GM23248 (cell line): ENCODE measurements at regions not wholly inside any gene's neighbourhood (a gene's known extent, or its start where the extent isn't known, plus 50 kb on each side); places are given as distances from the start of the nearest gene placed in this dataset.
"Not testable (repeated sequence)": the region's sequence is repeated elsewhere in the genome, so short reads cannot be mapped to it uniquely, and the experiment has no call there.

ENCODE experiments used
- DNase-seq: peaks from one replicate; pipeline ENCODE4 v3.0.0-alpha.2; 2015
- H2AFZ ChIP-seq: fragments of 200-600 bp; sonication (generic); 2 replicates; pipeline ENCODE4 v1.6.1; 2016; ENCODE audit warnings: antibody characterized with exemption
- H3F3A ChIP-seq: fragments of 200-600 bp; sonication (generic); 2 replicates; pipeline ENCODE4 v1.6.1; 2016; ENCODE audit warnings: mild to moderate bottlenecking, antibody characterized with exemption, mixed run types; ENCODE audit not compliant: insufficient read depth
- H3K27ac ChIP-seq: fragments of 200-600 bp; sonication (generic); 2 replicates; pipeline ENCODE4 v1.5.1; 2016; ENCODE audit warnings: mild to moderate bottlenecking
- H3K27me3 ChIP-seq: fragments of 200-600 bp; sonication (generic); replicated peaks from 2 replicates; pipeline ENCODE4 v1.6.1; 2016; ENCODE audit warnings: mild to moderate bottlenecking; ENCODE audit not compliant: insufficient read depth
- H3K36me3 ChIP-seq: fragments of 200-600 bp; sonication (generic); 2 replicates; pipeline ENCODE4 v1.6.1; 2016; ENCODE audit warnings: low read depth, mild to moderate bottlenecking
- H3K4me1 ChIP-seq: fragments of 200-600 bp; sonication (generic); 2 replicates; pipeline ENCODE4 v1.6.1; 2016; ENCODE audit warnings: mild to moderate bottlenecking; ENCODE audit not compliant: insufficient read depth
- H3K4me2 ChIP-seq: fragments of 200-600 bp; sonication (generic); one replicate; pipeline ENCODE4 v1.6.1; 2016; ENCODE audit warnings: mild to moderate bottlenecking; ENCODE audit not compliant: unreplicated experiment
- H3K4me3 ChIP-seq: fragments of 200-600 bp; sonication (generic); 2 replicates; pipeline ENCODE4 v1.5.1; 2016; ENCODE audit warnings: mild to moderate bottlenecking
- H3K79me2 ChIP-seq: fragments of 200-600 bp; sonication (generic); 2 replicates; pipeline ENCODE4 v1.6.1; 2016; ENCODE audit warnings: mild to moderate bottlenecking; ENCODE audit not compliant: insufficient read depth
- H3K9ac ChIP-seq: fragments of 200-600 bp; sonication (generic); 2 replicates; pipeline ENCODE4 v1.6.1; 2016; ENCODE audit warnings: mild to moderate bottlenecking
- H3K9me2 ChIP-seq: fragments of 200-600 bp; sonication (generic); 2 replicates; pipeline ENCODE4 v1.6.1; 2016; ENCODE audit warnings: mixed run types, mild to moderate bottlenecking, moderate library complexity; ENCODE audit not compliant: insufficient read depth
- H3K9me3 ChIP-seq: fragments of 200-600 bp; sonication (generic); one replicate; pipeline ENCODE4 v1.6.1; 2017; ENCODE audit warnings: low read depth
- H4K20me1 ChIP-seq: fragments of 200-600 bp; sonication (generic); 2 replicates; pipeline ENCODE4 v1.6.0; 2016; ENCODE audit not compliant: insufficient read depth
- EZH2 ChIP-seq: fragments of 200-600 bp; sonication (generic); IDR thresholded peaks from 2 replicates; pipeline ENCODE4 v1.6.1; 2018; ENCODE audit warnings: antibody characterized with exemption, mild to moderate bottlenecking; ENCODE audit not compliant: insufficient read depth, poor library complexity, severe bottlenecking
- EZH2phosphoT487 ChIP-seq: fragments of 200-600 bp; sonication (generic); IDR thresholded peaks from 2 replicates; pipeline ENCODE4 v1.6.1; 2018; ENCODE audit warnings: antibody characterized with exemption, moderate library complexity, mild to moderate bottlenecking, low read depth; ENCODE audit not compliant: insufficient read depth
- WGBS, 2 experiments: methylation state at CpG; one replicate each; pipeline ENCODE4 v1.1.6; 2015 to 2017; ENCODE audit warnings: low lambda C conversion rate in 2 of 2, low coverage in 1 of 2; ENCODE audit errors: missing lambda C conversion rate in 2 of 2; 5-methylcytosine and 5-hydroxymethylcytosine counted together
- in situ Hi-C: fragments of 300-500 bp; cut with MboI; formaldehyde crosslinking; loops from 2 replicates; pipeline ENCODE4 v1.15.0; 2020

DNA sequence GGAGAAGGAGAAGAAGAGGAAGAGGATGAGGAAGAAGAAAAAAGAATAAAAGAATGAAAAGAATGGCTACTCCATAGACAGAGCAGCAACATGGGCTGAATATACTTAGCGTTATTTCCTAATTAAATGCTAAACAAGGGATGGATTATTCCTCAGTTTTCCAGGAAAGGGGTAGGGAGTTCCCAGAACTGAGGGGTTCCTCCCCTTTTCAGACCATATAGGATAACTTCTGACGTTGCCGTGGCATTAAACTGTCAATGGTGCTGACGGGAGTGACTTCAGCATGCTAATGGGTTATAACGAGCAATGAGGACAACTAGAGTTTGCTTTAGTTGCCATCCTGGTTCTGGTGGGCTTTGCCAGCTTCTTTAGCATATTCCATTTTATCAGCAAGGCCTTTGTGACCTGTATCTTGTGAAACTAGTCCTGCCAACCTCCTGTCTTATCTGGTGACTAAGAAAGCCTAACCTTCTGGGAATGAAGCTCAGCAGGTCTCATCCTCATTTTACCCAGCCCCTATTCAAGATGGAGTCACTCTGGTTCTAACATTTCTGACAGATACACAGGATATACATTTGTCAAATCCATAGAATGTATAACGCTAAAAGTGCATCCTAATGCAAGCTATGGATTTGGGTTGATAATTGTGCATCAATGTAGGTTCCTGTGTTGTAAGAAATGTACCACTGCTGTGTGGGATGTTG lies 152.3 kb downstream of the MAIP1 start:
- H3K36me3 ChIP-seq: no peaks in the 10 kb centered on the region
- no peaks in the 10 kb centered on the region for H3K9me3 ChIP-seq
- H3K27me3 ChIP-seq: no peaks in the 10 kb centered on the region
- H3K79me2 ChIP-seq: no peaks in the 10 kb centered on the region
- DNase-seq: no peak
- no peak overlapping the region for H3K9ac ChIP-seq
- H2AFZ ChIP-seq: no peak overlapping the region
- TF ChIP-seq EZH2phosphoT487: no peak
- TF ChIP-seq EZH2: no peak
- no peaks in the 10 kb centered on the region for H3K4me1 ChIP-seq
- WGBS, 2 experiments: 79 to 84% methylated on average over 5 to 6 of the region's 6 CpGs
- in situ Hi-C loops: no loop called here
- H3K4me3 ChIP-seq: no peak overlapping the region
- H3K9me2 ChIP-seq: no peaks in the 10 kb centered on the region
- no peak overlapping the region for H3K27ac ChIP-seq
- no peaks in the 10 kb centered on the region for H4K20me1 ChIP-seq
- no peak overlapping the region for H3K4me2 ChIP-seq
- no peaks in the 10 kb centered on the region for H3F3A ChIP-seq

- no peak overlapping the region for H3K27ac ChIP-seq
- no peak overlapping the region for H2AFZ ChIP-seq
- H3K79me2 ChIP-seq: no peaks in the 10 kb centered on the region
- DNase-seq: no peak
- H3K9ac ChIP-seq: no peak overlapping the region
- no peak for TF ChIP-seq EZH2phosphoT487
- no peak for TF ChIP-seq EZH2
- 37 to 42% methylated on average over 3 of the region's 3 CpGs for WGBS, 2 experiments
- no peaks in the 10 kb centered on the region for H3F3A ChIP-seq
- no peaks in the 10 kb centered on the region for H3K9me3 ChIP-seq
- no peaks in the 10 kb centered on the region for H3K27me3 ChIP-seq
- H3K4me3 ChIP-seq: no peak overlapping the region
- in situ Hi-C loops: no loop called here
- no peaks in the 10 kb centered on the region for H3K36me3 ChIP-seq
- no peaks in the 10 kb centered on the region for H4K20me1 ChIP-seq
- no peaks in the 10 kb centered on the region for H3K9me2 ChIP-seq
- no peaks in the 10 kb centered on the region for H3K4me1 ChIP-seq
- H3K4me2 ChIP-seq: no peak overlapping the region
Observed at GRCh38 chr2:200109421-200109820, 154.0 kb downstream of the MAIP1 start.

DNA sequence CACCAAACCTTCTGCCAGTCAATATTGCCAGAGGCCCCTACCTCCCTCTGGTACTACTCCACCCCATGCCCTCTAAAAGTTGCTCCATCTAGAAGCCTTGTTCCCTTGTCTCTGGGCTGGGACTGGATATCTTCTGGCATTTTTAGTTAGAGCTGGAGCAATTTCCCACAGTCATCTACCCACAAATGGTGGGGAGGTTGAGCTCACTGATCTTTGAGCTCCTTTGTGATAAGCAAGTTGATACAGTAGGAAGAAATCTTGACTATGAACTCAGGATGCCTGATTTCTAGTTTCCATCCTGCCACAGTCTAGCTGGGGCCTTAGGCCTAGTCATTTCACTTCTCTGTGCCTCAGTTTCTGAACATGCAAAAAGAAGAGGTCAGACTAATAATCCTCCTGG lies 155.0 kb downstream of the MAIP1 start:
- Histone ChIP-seq H3K27me3 (no peaks in the 10 kb centered on the region), H2AFZ (no peak overlapping the region), H3K9ac (no peak overlapping the region), H3K4me1 (no peaks in the 10 kb centered on the region), H3K9me3 (no peaks in the 10 kb centered on the region), H3K4me2 (no peak overlapping the region), H3K36me3 (no peaks in the 10 kb centered on the region), H3K9me2 (no peaks in the 10 kb centered on the region), H3K27ac (no peak overlapping the region), H3K4me3 (no peak overlapping the region), H3K79me2 (no peaks in the 10 kb centered on the region), H3F3A (no peaks in the 10 kb centered on the region), H4K20me1 (no peaks in the 10 kb centered on the region)
- no peak for DNase-seq
- TF ChIP-seq EZH2phosphoT487 (no peak), EZH2 (no peak)
- in situ Hi-C loops: no loop called here

GRCh38 chr2:200113016-200113799 lies 157.8 kb downstream of the MAIP1 start:
- DNase-seq, H3K79me2 ChIP-seq, H2AFZ ChIP-seq, H3K9ac ChIP-seq, H3K4me3 ChIP-seq, H3K4me1 ChIP-seq, in situ Hi-C loops, H3K27ac ChIP-seq, H3K4me2 ChIP-seq, H3F3A ChIP-seq, H3K9me2 ChIP-seq, H3K9me3 ChIP-seq, H3K36me3 ChIP-seq, H4K20me1 ChIP-seq, H3K27me3 ChIP-seq: not testable (repeated sequence)
- 17 to 25% methylated on average over 8 of the region's 8 CpGs for WGBS, 2 experiments
